Naive thymus-derived CD8-positive, alpha-beta T cell (primary cell): ENCODE measurements at regions not wholly inside any gene's neighbourhood (a gene's known extent, or its start where the extent isn't known, plus 50 kb on each side); places are given as distances from the start of the nearest gene placed in this dataset.

Source experiments
- ATAC-seq, 2 donors: fragments of 150-1000 bp; cut with Tn5 transposase in 1 of 2; sonication (Bioruptor Pico), chemical (Tn5 transposase) in 1 of 2; 1 replicate in 1 of 2; 2 replicates in 1 of 2; pipeline ENCODE4 v1.10.0; 2021; ENCODE audit warnings: mild to moderate bottlenecking in 2 of 2, moderate library complexity in 2 of 2
- POLR2A ChIA-PET: fragments of 350-600 bp; sonication (Branson Sonifier 250); formaldehyde crosslinking; loops from one replicate; lab custom pipeline; 2021; ENCODE audit warnings: antibody characterized with exemption; lab: Charles Lee
- DNase-seq, 10 donors: peaks; one replicate each; pipeline versions ENCODE4 v3.0.0 to v3.0.0-alpha.2; 2020 to 2022
- H3K27ac Mint-ChIP-seq, 10 donors: one replicate each; pipeline ENCODE4 v1.8.0; 2020 to 2022; ENCODE audit warnings: mild to moderate bottlenecking in 10 of 10, mixed read lengths in 10 of 10, moderate library complexity in 4 of 10, inconsistent platforms in 1 of 10
- H3K27me3 Mint-ChIP-seq, 5 donors: one replicate each; pipeline ENCODE4 v1.8.0; 2021 to 2022; ENCODE audit warnings: mixed read lengths in 5 of 5
- H3K36me3 Mint-ChIP-seq, 3 donors: one replicate each; pipeline ENCODE4 v1.8.0; 2020 to 2022; ENCODE audit warnings: mixed read lengths in 3 of 3, mild to moderate bottlenecking in 2 of 3, inconsistent platforms in 1 of 3
- H3K4me1 Mint-ChIP-seq, 4 donors: one replicate each; pipeline ENCODE4 v1.8.0; 2021 to 2022; ENCODE audit warnings: mixed read lengths in 4 of 4
- H3K4me3 Mint-ChIP-seq, 10 donors: one replicate each; pipeline ENCODE4 v1.8.0; 2020 to 2022; ENCODE audit warnings: mild to moderate bottlenecking in 10 of 10, mixed read lengths in 10 of 10, moderate library complexity in 6 of 10, inconsistent platforms in 1 of 10
- H3K9me3 Mint-ChIP-seq, 9 donors: one replicate each; pipeline ENCODE4 v1.8.0; 2020 to 2022; ENCODE audit warnings: mixed read lengths in 9 of 9, mild to moderate bottlenecking in 3 of 9, inconsistent platforms in 1 of 9, moderate library complexity in 1 of 9

- H3K4me1 Mint-ChIP-seq, result peaks cover 35 to 56% (median 53%) of the 10 kb centered on the region in 4 donors
- no peaks in the 10 kb centered on the region for H3K36me3 Mint-ChIP-seq
- ATAC-seq (peak; percentile 56 to 59), DNase-seq (peak in 4 of 10 donors; percentile 7 to 22 (median 20))
- POLR2A ChIA-PET, result no interaction called here
- no peaks in the 10 kb centered on the region for H3K9me3 Mint-ChIP-seq
- H3K27me3 Mint-ChIP-seq, result no peaks in the 10 kb centered on the region
- peak overlapping the region; percentile 61 to 92 (median 82) for H3K27ac Mint-ChIP-seq
- peak overlapping the region in 9 of 10 donors; percentile 20 to 73 (median 58) for H3K4me3 Mint-ChIP-seq
Measured at GRCh38 chr13:39952249-39953233, 297.1 kb downstream of the COG6 start.

- POLR2A ChIA-PET, result interaction anchor here (0.7 kb wide), 1 partner anchor 393 kb away, joined by 5 read pairs; no protein-coding TSS in a partner anchor
- Mint-ChIP-seq H3K9me3 (no peaks in the 10 kb centered on the region), H3K27me3 (no peaks in the 10 kb centered on the region), H3K27ac (peak overlapping the region in 3 of 10 donors; percentile 13 to 44 (median 18)), H3K36me3 (no peaks in the 10 kb centered on the region), H3K4me3 (no peak overlapping the region), H3K4me1 (peaks cover 39 to 68% (median 65%) of the 10 kb centered on the region in 4 donors)
- DNase-seq (no peak), ATAC-seq (no peak)
Measured at GRCh38 chr13:39954476-39954875, 299.0 kb downstream of the COG6 start.

- Mint-ChIP-seq H3K27me3 (no peaks in the 10 kb centered on the region), H3K36me3 (no peaks in the 10 kb centered on the region), H3K27ac (peak overlapping the region in 4 of 10 donors; percentile 26 to 92 (median 74)), H3K9me3 (no peaks in the 10 kb centered on the region), H3K4me3 (peak overlapping the region in 2 of 10 donors; percentile 18 to 64), H3K4me1 (peaks cover 40 to 72% (median 69%) of the 10 kb centered on the region in 4 donors)
- POLR2A ChIA-PET, result no interaction called here
- no peak for ATAC-seq
- DNase-seq, result no peak
Measured at GRCh38 chr13:39955560-39955959, 300.1 kb downstream of the COG6 start.

GRCh38 chr13:39956036-39956435 lies 300.6 kb downstream of the COG6 start:
- Mint-ChIP-seq H3K27ac (peak overlapping the region; percentile 1 to 92 (median 80)), H3K27me3 (no peaks in the 10 kb centered on the region), H3K4me1 (peaks cover 40 to 72% (median 67%) of the 10 kb centered on the region in 4 donors), H3K9me3 (no peaks in the 10 kb centered on the region), H3K4me3 (peak overlapping the region in 8 of 10 donors; percentile 17 to 78 (median 43)), H3K36me3 (no peaks in the 10 kb centered on the region)
- ATAC-seq, result peak; percentile 73 to 81
- peak in 4 of 10 donors; percentile 18 to 40 (median 28) for DNase-seq
- POLR2A ChIA-PET, result no interaction called here

- Mint-ChIP-seq H3K4me1 (peaks cover 37 to 52% (median 48%) of the 10 kb centered on the region in 4 donors), H3K27me3 (no peaks in the 10 kb centered on the region), H3K4me3 (peak overlapping the region; percentile 78 to 89 (median 83)), H3K9me3 (no peaks in the 10 kb centered on the region), H3K27ac (peak overlapping the region; percentile 76 to 97 (median 89)), H3K36me3 (no peaks in the 10 kb centered on the region)
- ATAC-seq (peak; percentile 47 to 62), DNase-seq (peak in 3 of 10 donors; percentile 28 to 45 (median 38))
- POLR2A ChIA-PET, result no interaction called here
Measured at GRCh38 chr13:39957868-39958677, 302.6 kb downstream of the COG6 start.

GRCh38 chr13:39959497-39960144 lies 304.2 kb downstream of the COG6 start:
- Mint-ChIP-seq H3K27me3 (no peaks in the 10 kb centered on the region), H3K27ac (peak overlapping the region in 3 of 10 donors; percentile 13 to 66 (median 61)), H3K4me1 (peaks cover 33 to 43% (median 38%) of the 10 kb centered on the region in 4 donors), H3K4me3 (peak overlapping the region in 6 of 10 donors; percentile 6 to 41 (median 22)), H3K36me3 (no peaks in the 10 kb centered on the region), H3K9me3 (no peaks in the 10 kb centered on the region)
- DNase-seq (no peak), ATAC-seq (no peak)
- POLR2A ChIA-PET, result no interaction called here

GRCh38 chr13:39960191-39960590 lies 304.7 kb downstream of the COG6 start:
- no peaks in the 10 kb centered on the region for H3K9me3 Mint-ChIP-seq
- H3K4me1 Mint-ChIP-seq, result peaks cover 33 to 39% (median 36%) of the 10 kb centered on the region in 4 donors
- peak overlapping the region in 1 of 10 donors; percentile 39 for H3K4me3 Mint-ChIP-seq
- POLR2A ChIA-PET, result no interaction called here
- ATAC-seq (no peak), DNase-seq (no peak)
- H3K36me3 Mint-ChIP-seq, result no peaks in the 10 kb centered on the region
- no peaks in the 10 kb centered on the region for H3K27me3 Mint-ChIP-seq
- H3K27ac Mint-ChIP-seq, result no peak overlapping the region

GRCh38 chr13:39961036-39961435 lies 305.6 kb downstream of the COG6 start:
- ATAC-seq, result no peak
- Mint-ChIP-seq H3K9me3 (no peaks in the 10 kb centered on the region), H3K4me1 (peaks cover 28 to 34% (median 30%) of the 10 kb centered on the region in 4 donors), H3K36me3 (no peaks in the 10 kb centered on the region), H3K27me3 (no peaks in the 10 kb centered on the region), H3K4me3 (no peak overlapping the region), H3K27ac (no peak overlapping the region)
- POLR2A ChIA-PET, result no interaction called here
- no peak for DNase-seq

- no peak overlapping the region for H3K4me3 Mint-ChIP-seq
- H3K4me1 Mint-ChIP-seq, result peaks cover 5 to 9% (median 7%) of the 10 kb centered on the region in 4 donors
- no peaks in the 10 kb centered on the region for H3K36me3 Mint-ChIP-seq
- POLR2A ChIA-PET, result no interaction called here
- peaks cover 0 to 4% (median 0%) of the 10 kb centered on the region in 5 donors for H3K27me3 Mint-ChIP-seq
- no peak overlapping the region for H3K27ac Mint-ChIP-seq
- no peak for ATAC-seq
- no peak for DNase-seq
- no peaks in the 10 kb centered on the region for H3K9me3 Mint-ChIP-seq
Measured at GRCh38 chr13:39963612-39964011, 308.1 kb downstream of the COG6 start.

- ATAC-seq, result no peak
- peaks cover 0 to 3% (median under 1%) of the 10 kb centered on the region in 4 donors for H3K4me1 Mint-ChIP-seq
Measured at GRCh38 chr13:39965309-39965708, 309.8 kb downstream of the COG6 start.

GRCh38 chr13:39967199-39967959 lies 311.9 kb downstream of the COG6 start:
- Mint-ChIP-seq H3K9me3 (no peaks in the 10 kb centered on the region), H3K27me3 (peaks cover 0 to 4% (median 0%) of the 10 kb centered on the region in 5 donors), H3K4me3 (no peak overlapping the region), H3K4me1 (peaks cover 0 to 4% (median 0%) of the 10 kb centered on the region in 4 donors), H3K27ac (no peak overlapping the region), H3K36me3 (no peaks in the 10 kb centered on the region)
- POLR2A ChIA-PET, result no interaction called here
- ATAC-seq, result no peak
- no peak for DNase-seq

More at GRCh38 chr13:39965309-39965708, 309.8 kb downstream of the COG6 start:
- H3K9me3 Mint-ChIP-seq, result no peaks in the 10 kb centered on the region
- H3K4me3 Mint-ChIP-seq, result no peak overlapping the region
- no peak overlapping the region for H3K27ac Mint-ChIP-seq
- no peaks in the 10 kb centered on the region for H3K36me3 Mint-ChIP-seq
- H3K27me3 Mint-ChIP-seq, result peaks cover 0 to 4% (median 0%) of the 10 kb centered on the region in 5 donors
- DNase-seq, result no peak
- POLR2A ChIA-PET, result no interaction called here
